GM08714 (cell line): ENCODE measurements at regions not wholly inside any gene's neighbourhood (a gene's known extent, or its start where the extent isn't known, plus 50 kb on each side); places are given as distances from the start of the nearest gene placed in this dataset.

Experiments used
- H3K4me3 ChIP-seq: fragments of 200-500 bp; sonication (Bioruptor generic); 2 replicates; pipeline ENCODE4 v1.5.1; 2014; ENCODE audit warnings: mild to moderate bottlenecking, low read length, inconsistent platforms
- ZNF274 ChIP-seq: IDR thresholded peaks from 2 replicates; pipeline ENCODE4 v1.6.1; 2012; ENCODE audit warnings: mild to moderate bottlenecking, low read depth, low read length

- TF ChIP-seq ZNF274: no peak
- H3K4me3 ChIP-seq: no peak overlapping the region
These were observed 1430.4 kb upstream of the TENM3 start for GRCh38 chr4:180812783-180813182.

GRCh38 chr4:180814875-180815417 is 1428.3 kb upstream of the TENM3 start:
- no peak overlapping the region for H3K4me3 ChIP-seq
- TF ChIP-seq ZNF274: no peak

- no peak for TF ChIP-seq ZNF274
- H3K4me3 ChIP-seq: no peak overlapping the region
These were observed 1425.7 kb upstream of the TENM3 start for GRCh38 chr4:180817529-180817928.

GRCh38 chr4:180823108-180823507 is 1420.1 kb upstream of the TENM3 start:
- TF ChIP-seq ZNF274: no peak
- no peak overlapping the region for H3K4me3 ChIP-seq

- no peak overlapping the region for H3K4me3 ChIP-seq
- no peak for TF ChIP-seq ZNF274
These were observed 1415.8 kb upstream of the TENM3 start for GRCh38 chr4:180827232-180828009.

GRCh38 chr4:180828455-180829018 is 1414.7 kb upstream of the TENM3 start:
- TF ChIP-seq ZNF274: no peak
- no peak overlapping the region for H3K4me3 ChIP-seq

- no peak overlapping the region for H3K4me3 ChIP-seq
- TF ChIP-seq ZNF274: no peak
These were observed 1411.1 kb upstream of the TENM3 start for GRCh38 chr4:180832073-180832472.

- TF ChIP-seq ZNF274: no peak
- H3K4me3 ChIP-seq: no peak overlapping the region
These were observed 1403.1 kb upstream of the TENM3 start for GRCh38 chr4:180840142-180840541.

GRCh38 chr4:180850318-180850940 is 1392.8 kb upstream of the TENM3 start:
- H3K4me3 ChIP-seq: no peak overlapping the region
- TF ChIP-seq ZNF274: no peak

GRCh38 chr4:180852738-180853137 is 1390.5 kb upstream of the TENM3 start:
- no peak overlapping the region for H3K4me3 ChIP-seq
- TF ChIP-seq ZNF274: no peak

- no peak for TF ChIP-seq ZNF274
- H3K4me3 ChIP-seq: no peak overlapping the region
These were observed 1388.0 kb upstream of the TENM3 start for GRCh38 chr4:180855184-180855583.

- TF ChIP-seq ZNF274: no peak
- H3K4me3 ChIP-seq: no peak overlapping the region
These were observed 1383.0 kb upstream of the TENM3 start for GRCh38 chr4:180860089-180860720.

- no peak for TF ChIP-seq ZNF274
These were observed 1381.6 kb upstream of the TENM3 start for GRCh38 chr4:180861651-180862050.

GRCh38 chr4:180866933-180867643 is 1376.1 kb upstream of the TENM3 start:
- no peak overlapping the region for H3K4me3 ChIP-seq
- no peak for TF ChIP-seq ZNF274

More at GRCh38 chr4:180861651-180862050, 1381.6 kb upstream of the TENM3 start:
- no peak overlapping the region for H3K4me3 ChIP-seq

GRCh38 chr4:180870623-180871022 is 1372.6 kb upstream of the TENM3 start:
- H3K4me3 ChIP-seq: no peak overlapping the region
- no peak for TF ChIP-seq ZNF274
